ENCODE measurements at regions not wholly inside any gene's neighbourhood (a gene's known extent, or its start where the extent isn't known, plus 50 kb on each side); places are given as distances from the start of the nearest gene placed in this dataset.

- H3K4me1 Mint-ChIP-seq (ENCODE audit: unreplicated experiment) = peaks cover 15% of the 10 kb centered on the region
- no peaks in the 10 kb centered on the region for H3K9me3 Mint-ChIP-seq (ENCODE audit: unreplicated experiment)
- no peak for TF ChIP-seq CTCF (IDR thresholded peaks at IDR 0.05; ENCODE audit: unreplicated experiment)
- no peak for DNase-seq (ENCODE audit: low spot score)
- peaks cover 2% of the 10 kb centered on the region for H3K27me3 Mint-ChIP-seq (ENCODE audit: unreplicated experiment)
- no peak overlapping the region for H3K27ac Mint-ChIP-seq (ENCODE audit: unreplicated experiment)
- H3K36me3 Mint-ChIP-seq (ENCODE audit: low read depth, unreplicated experiment) = no peaks in the 10 kb centered on the region
- no peak overlapping the region for H3K4me3 Mint-ChIP-seq (ENCODE audit: unreplicated experiment)
Observed at GRCh38 chr16:47958726-47959125, 197.1 kb downstream of the ABCC12 start.

- no peak for DNase-seq (ENCODE audit: low spot score)
- Mint-ChIP-seq H3K4me1 (ENCODE audit: unreplicated experiment) (peaks cover 15% of the 10 kb centered on the region), H3K27ac (ENCODE audit: unreplicated experiment) (no peak overlapping the region), H3K36me3 (ENCODE audit: low read depth, unreplicated experiment) (no peaks in the 10 kb centered on the region), H3K27me3 (ENCODE audit: unreplicated experiment) (peaks cover 2% of the 10 kb centered on the region), H3K9me3 (ENCODE audit: unreplicated experiment) (no peaks in the 10 kb centered on the region), H3K4me3 (ENCODE audit: unreplicated experiment) (no peak overlapping the region)
- TF ChIP-seq CTCF (IDR thresholded peaks at IDR 0.05; ENCODE audit: unreplicated experiment) = no peak
Observed at GRCh38 chr16:47956916-47957315, 198.9 kb downstream of the ABCC12 start.

GRCh38 chr16:47949714-47950113 is 206.1 kb downstream of the ABCC12 start:
- no peak for TF ChIP-seq CTCF (IDR thresholded peaks at IDR 0.05; ENCODE audit: unreplicated experiment)
- Mint-ChIP-seq H3K9me3 (ENCODE audit: unreplicated experiment) (no peaks in the 10 kb centered on the region), H3K4me1 (ENCODE audit: unreplicated experiment) (peaks cover 19% of the 10 kb centered on the region), H3K27me3 (ENCODE audit: unreplicated experiment) (peaks cover 5% of the 10 kb centered on the region), H3K36me3 (ENCODE audit: low read depth, unreplicated experiment) (no peaks in the 10 kb centered on the region), H3K27ac (ENCODE audit: unreplicated experiment) (no peak overlapping the region), H3K4me3 (ENCODE audit: unreplicated experiment) (no peak overlapping the region)
- DNase-seq (ENCODE audit: low spot score) = no peak

GRCh38 chr16:47949276-47949675 is 206.5 kb downstream of the ABCC12 start:
- H3K27me3 Mint-ChIP-seq (ENCODE audit: unreplicated experiment) = peaks cover 5% of the 10 kb centered on the region
- H3K4me3 Mint-ChIP-seq (ENCODE audit: unreplicated experiment) = no peak overlapping the region
- H3K4me1 Mint-ChIP-seq (ENCODE audit: unreplicated experiment) = peaks cover 19% of the 10 kb centered on the region
- H3K27ac Mint-ChIP-seq (ENCODE audit: unreplicated experiment) = no peak overlapping the region
- H3K36me3 Mint-ChIP-seq (ENCODE audit: low read depth, unreplicated experiment) = no peaks in the 10 kb centered on the region
- no peak for DNase-seq (ENCODE audit: low spot score)
- no peaks in the 10 kb centered on the region for H3K9me3 Mint-ChIP-seq (ENCODE audit: unreplicated experiment)
- TF ChIP-seq CTCF (IDR thresholded peaks at IDR 0.05; ENCODE audit: unreplicated experiment) = no peak

GRCh38 chr16:47947723-47948122 is 208.1 kb downstream of the ABCC12 start:
- Mint-ChIP-seq H3K9me3 (ENCODE audit: unreplicated experiment) (no peaks in the 10 kb centered on the region), H3K36me3 (ENCODE audit: low read depth, unreplicated experiment) (no peaks in the 10 kb centered on the region), H3K27me3 (ENCODE audit: unreplicated experiment) (peaks cover 7% of the 10 kb centered on the region), H3K27ac (ENCODE audit: unreplicated experiment) (no peak overlapping the region), H3K4me3 (ENCODE audit: unreplicated experiment) (no peak overlapping the region), H3K4me1 (ENCODE audit: unreplicated experiment) (peaks cover 19% of the 10 kb centered on the region)
- no peak for TF ChIP-seq CTCF (IDR thresholded peaks at IDR 0.05; ENCODE audit: unreplicated experiment)
- no peak for DNase-seq (ENCODE audit: low spot score)
